HEK293 (cell line): ENCODE measurements at regions not wholly inside any gene's neighbourhood (a gene's known extent, or its start where the extent isn't known, plus 50 kb on each side); places are given as distances from the start of the nearest gene placed in this dataset.

Source experiments
- CTCF ChIA-PET: fragments of 350-600 bp; formaldehyde crosslinking; extraction: SDS; loops from one replicate; lab custom pipeline; 2021; ENCODE audit warnings: antibody characterized with exemption; lab: Yijun Ruan, JAX
- POLR2A ChIA-PET: fragments of 300-600 bp; formaldehyde crosslinking; extraction: SDS; loops from one replicate; lab custom pipeline; 2020; ENCODE audit warnings: antibody characterized with exemption, inconsistent platforms; lab: Yijun Ruan, JAX
- H3K27ac ChIP-seq: fragments of 200-500 bp; sonication (Bioruptor generic); 2 replicates; pipeline ENCODE4 v1.5.1; 2014; ENCODE audit warnings: low read depth, low read length, control low read depth, inconsistent platforms; ENCODE audit errors: extremely low read depth
- H3K36me3 ChIP-seq, 2 experiments: fragments of 200-500 bp in 1 of 2; sonication (Bioruptor generic) in 1 of 2; 1 replicate in 1 of 2; 2 replicates in 1 of 2; pipeline ENCODE4 v1.5.1; 2014 to 2017; ENCODE audit warnings: inconsistent platforms in 2 of 2, low read length in 2 of 2; ENCODE audit not compliant: control insufficient read depth in 2 of 2, insufficient read depth in 1 of 2
- H3K4me1 ChIP-seq: fragments of 200-500 bp; sonication (Bioruptor generic); 2 replicates; pipeline ENCODE4 v1.5.1; 2014; ENCODE audit warnings: mild to moderate bottlenecking, low read length, inconsistent platforms; ENCODE audit not compliant: control insufficient read depth, insufficient read depth
- H3K4me3 ChIP-seq: 2 replicates; pipeline ENCODE4 v1.5.1; 2011; ENCODE audit warnings: low read depth, mild to moderate bottlenecking, control low read depth, low read length, moderate library complexity
- H3K9me3 ChIP-seq: fragments of 200-500 bp; sonication (Bioruptor generic); 2 replicates; pipeline ENCODE4 v1.5.1; 2014; ENCODE audit warnings: low read depth, low read length, inconsistent platforms; ENCODE audit not compliant: control insufficient read depth, insufficient read depth
- AEBP2 ChIP-seq: fragments of 450-650 bp; formaldehyde crosslinking; IDR thresholded peaks from 2 replicates; pipeline ENCODE4 v1.5.1; 2016; ENCODE audit warnings: missing biosample characterization, missing genetic modification characterization, borderline replicate concordance
- GLI2 ChIP-seq: fragments of 450-650 bp; formaldehyde crosslinking; IDR thresholded peaks from 2 replicates; pipeline ENCODE4; 2017; ENCODE audit warnings: missing biosample characterization, missing genetic modification characterization, low read depth, borderline replicate concordance
- OSR2 ChIP-seq: fragments of 450-650 bp; formaldehyde crosslinking; IDR thresholded peaks from 2 replicates; pipeline ENCODE4 v1.5.1; 2016; ENCODE audit warnings: missing biosample characterization, missing genetic modification characterization
- PRDM1 ChIP-seq: fragments of 450-650 bp; formaldehyde crosslinking; IDR thresholded peaks from 2 replicates; pipeline ENCODE4; 2016; ENCODE audit warnings: missing biosample characterization, missing genetic modification characterization
- REST ChIP-seq: fragments of 450-650 bp; formaldehyde crosslinking; IDR thresholded peaks from 2 replicates; pipeline ENCODE4 v1.5.1; 2016; ENCODE audit warnings: missing biosample characterization, missing genetic modification characterization
- ZNF138 ChIP-seq: fragments of 450-650 bp; formaldehyde crosslinking; IDR thresholded peaks from 2 replicates; pipeline ENCODE4 v1.5.1; 2016; ENCODE audit warnings: missing biosample characterization, missing genetic modification characterization, borderline replicate concordance
- ZNF23 ChIP-seq: fragments of 450-650 bp; formaldehyde crosslinking; IDR thresholded peaks from 2 replicates; pipeline ENCODE4 v1.5.1; 2016; ENCODE audit warnings: missing biosample characterization, missing genetic modification characterization, borderline replicate concordance
- ZNF302 ChIP-seq: fragments of 450-650 bp; formaldehyde crosslinking; IDR thresholded peaks from 2 replicates; pipeline ENCODE4 v1.5.1; 2016; ENCODE audit warnings: missing biosample characterization, missing genetic modification characterization, low read depth
- ZNF580 ChIP-seq: fragments of 450-650 bp; formaldehyde crosslinking; IDR thresholded peaks from 2 replicates; pipeline ENCODE4 v1.5.1; 2016; ENCODE audit warnings: missing biosample characterization, missing genetic modification characterization
- ZNF610 ChIP-seq: fragments of 450-650 bp; formaldehyde crosslinking; IDR thresholded peaks from 2 replicates; pipeline ENCODE4 v1.5.1; 2016; ENCODE audit warnings: missing biosample characterization, missing genetic modification characterization, borderline replicate concordance
- ZNF626 ChIP-seq: fragments of 450-650 bp; sonication (Bioruptor Pico); formaldehyde crosslinking; IDR thresholded peaks from 2 replicates; pipeline ENCODE4 v1.5.1; 2018; ENCODE audit warnings: missing biosample characterization, missing genetic modification characterization, inconsistent platforms
- ZNF777 ChIP-seq: fragments of 450-650 bp; formaldehyde crosslinking; IDR thresholded peaks from 2 replicates; pipeline ENCODE4 v1.5.1; 2017; ENCODE audit warnings: missing biosample characterization, missing genetic modification characterization, borderline replicate concordance
- TF ChIP-seq, protein P1 (sequence below): fragments of 450-650 bp; formaldehyde crosslinking; IDR thresholded peaks from 2 replicates; pipeline ENCODE4 v1.5.1; 2016; ENCODE audit warnings: missing biosample characterization, missing genetic modification characterization
- TF ChIP-seq, protein P2 (sequence below): fragments of 450-650 bp; formaldehyde crosslinking; IDR thresholded peaks from 2 replicates; pipeline ENCODE4 v1.5.1; 2016; ENCODE audit warnings: missing biosample characterization, missing genetic modification characterization
- TF ChIP-seq, protein P3 (sequence below): fragments of 450-650 bp; formaldehyde crosslinking; IDR thresholded peaks from 2 replicates; pipeline ENCODE4 v1.5.1; 2017; ENCODE audit warnings: missing biosample characterization, missing genetic modification characterization

GRCh38 chr7:96562966-96563365, 146.7 kb downstream of the SEM1 start:
- Histone ChIP-seq H3K36me3 (no peaks in the 10 kb centered on the region), H3K27ac (no peak overlapping the region), H3K9me3 (no peaks in the 10 kb centered on the region), H3K4me3 (no peak overlapping the region), H3K4me1 (no peaks in the 10 kb centered on the region)
- POLR2A ChIA-PET: no interaction called here
- TF ChIP-seq ZNF302 (tag by site-specific recombination): no peak
- TF ChIP-seq PRDM1 (tag by site-specific recombination): no peak
- TF ChIP-seq, protein P1, sequence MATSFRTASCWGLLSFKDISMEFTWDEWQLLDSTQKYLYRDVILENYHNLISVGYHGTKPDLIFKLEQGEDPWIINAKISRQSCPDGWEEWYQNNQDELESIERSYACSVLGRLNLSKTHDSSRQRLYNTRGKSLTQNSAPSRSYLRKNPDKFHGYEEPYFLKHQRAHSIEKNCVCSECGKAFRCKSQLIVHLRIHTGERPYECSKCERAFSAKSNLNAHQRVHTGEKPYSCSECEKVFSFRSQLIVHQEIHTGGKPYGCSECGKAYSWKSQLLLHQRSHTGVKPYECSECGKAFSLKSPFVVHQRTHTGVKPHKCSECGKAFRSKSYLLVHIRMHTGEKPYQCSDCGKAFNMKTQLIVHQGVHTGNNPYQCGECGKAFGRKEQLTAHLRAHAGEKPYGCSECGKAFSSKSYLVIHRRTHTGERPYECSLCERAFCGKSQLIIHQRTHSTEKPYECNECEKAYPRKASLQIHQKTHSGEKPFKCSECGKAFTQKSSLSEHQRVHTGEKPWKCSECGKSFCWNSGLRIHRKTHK (tag by site-specific recombination): no peak
- TF ChIP-seq REST (tag by site-specific recombination): no peak
- TF ChIP-seq ZNF777 (tag by site-specific recombination): no peak
- no peak for TF ChIP-seq ZNF580 (tag by site-specific recombination)
- TF ChIP-seq GLI2 (tag by site-specific recombination): no peak
- TF ChIP-seq, protein P2, sequence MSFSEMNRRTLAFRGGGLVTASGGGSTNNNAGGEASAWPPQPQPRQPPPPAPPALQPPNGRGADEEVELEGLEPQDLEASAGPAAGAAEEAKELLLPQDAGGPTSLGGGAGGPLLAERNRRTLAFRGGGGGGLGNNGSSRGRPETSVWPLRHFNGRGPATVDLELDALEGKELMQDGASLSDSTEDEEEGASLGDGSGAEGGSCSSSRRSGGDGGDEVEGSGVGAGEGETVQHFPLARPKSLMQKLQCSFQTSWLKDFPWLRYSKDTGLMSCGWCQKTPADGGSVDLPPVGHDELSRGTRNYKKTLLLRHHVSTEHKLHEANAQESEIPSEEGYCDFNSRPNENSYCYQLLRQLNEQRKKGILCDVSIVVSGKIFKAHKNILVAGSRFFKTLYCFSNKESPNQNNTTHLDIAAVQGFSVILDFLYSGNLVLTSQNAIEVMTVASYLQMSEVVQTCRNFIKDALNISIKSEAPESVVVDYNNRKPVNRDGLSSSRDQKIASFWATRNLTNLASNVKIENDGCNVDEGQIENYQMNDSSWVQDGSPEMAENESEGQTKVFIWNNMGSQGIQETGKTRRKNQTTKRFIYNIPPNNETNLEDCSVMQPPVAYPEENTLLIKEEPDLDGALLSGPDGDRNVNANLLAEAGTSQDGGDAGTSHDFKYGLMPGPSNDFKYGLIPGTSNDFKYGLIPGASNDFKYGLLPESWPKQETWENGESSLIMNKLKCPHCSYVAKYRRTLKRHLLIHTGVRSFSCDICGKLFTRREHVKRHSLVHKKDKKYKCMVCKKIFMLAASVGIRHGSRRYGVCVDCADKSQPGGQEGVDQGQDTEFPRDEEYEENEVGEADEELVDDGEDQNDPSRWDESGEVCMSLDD: no peak
- no peak for TF ChIP-seq ZNF23 (tag by site-specific recombination)
- no peak for TF ChIP-seq OSR2 (tag by site-specific recombination)
- no peak for TF ChIP-seq ZNF138 (tag by site-specific recombination)
- TF ChIP-seq ZNF626 (tag by site-specific recombination): no peak
- TF ChIP-seq, all 188 proteins: peak for 0
- CTCF ChIA-PET: no interaction called here

GRCh38 chr7:96562458-96562857, 147.2 kb downstream of the SEM1 start:
- TF ChIP-seq ZNF610: no peak
- TF ChIP-seq, protein P3, sequence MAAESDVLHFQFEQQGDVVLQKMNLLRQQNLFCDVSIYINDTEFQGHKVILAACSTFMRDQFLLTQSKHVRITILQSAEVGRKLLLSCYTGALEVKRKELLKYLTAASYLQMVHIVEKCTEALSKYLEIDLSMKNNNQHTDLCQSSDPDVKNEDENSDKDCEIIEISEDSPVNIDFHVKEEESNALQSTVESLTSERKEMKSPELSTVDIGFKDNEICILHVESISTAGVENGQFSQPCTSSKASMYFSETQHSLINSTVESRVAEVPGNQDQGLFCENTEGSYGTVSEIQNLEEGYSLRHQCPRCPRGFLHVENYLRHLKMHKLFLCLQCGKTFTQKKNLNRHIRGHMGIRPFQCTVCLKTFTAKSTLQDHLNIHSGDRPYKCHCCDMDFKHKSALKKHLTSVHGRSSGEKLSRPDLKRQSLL (tag by site-specific recombination): no peak
- no peak for TF ChIP-seq AEBP2 (tag by site-specific recombination)
- ChIA-PET POLR2A (no interaction called here), CTCF (no interaction called here)
- no peaks in the 10 kb centered on the region for H3K9me3 ChIP-seq
- H3K36me3 ChIP-seq: no peaks in the 10 kb centered on the region
- H3K27ac ChIP-seq: no peak overlapping the region
- no peaks in the 10 kb centered on the region for H3K4me1 ChIP-seq
- no peak overlapping the region for H3K4me3 ChIP-seq
